ENCODE measurements at regions not wholly inside any gene's neighbourhood (a gene's known extent, or its start where the extent isn't known, plus 50 kb on each side); places are given as distances from the start of the nearest gene placed in this dataset.

DNA sequence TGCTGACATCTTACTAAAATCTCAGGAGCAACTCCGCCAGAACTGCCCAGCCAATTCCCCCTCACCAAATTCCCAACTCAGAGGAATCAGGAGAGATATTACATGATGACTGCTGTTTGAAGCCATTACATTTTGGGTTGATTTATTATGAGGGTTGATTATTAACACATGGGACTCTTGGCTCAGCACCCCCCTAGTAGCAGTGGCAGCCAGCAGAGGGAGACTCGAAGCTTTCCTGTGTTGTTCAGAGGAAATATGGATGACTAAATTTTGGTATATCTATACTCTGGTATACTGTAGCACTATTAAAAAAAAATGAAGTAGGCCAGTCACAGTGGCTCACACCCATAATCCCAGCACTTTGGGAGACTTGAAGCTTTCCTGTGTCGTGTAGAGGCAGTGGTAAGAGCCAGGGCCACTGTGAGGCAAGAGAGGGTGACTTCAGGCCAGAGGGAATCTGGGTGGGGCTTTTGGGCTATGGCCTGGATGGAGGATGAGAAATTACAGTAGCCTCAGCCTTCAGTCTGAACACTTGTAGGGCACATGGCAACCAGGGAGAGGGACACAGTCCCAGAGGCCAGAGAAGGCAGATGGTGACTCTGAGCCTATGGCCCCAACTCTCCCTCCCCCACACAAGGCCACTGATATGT lies 111.4 kb downstream of the LHX2 start:
- TF ChIP-seq, protein P1, sequence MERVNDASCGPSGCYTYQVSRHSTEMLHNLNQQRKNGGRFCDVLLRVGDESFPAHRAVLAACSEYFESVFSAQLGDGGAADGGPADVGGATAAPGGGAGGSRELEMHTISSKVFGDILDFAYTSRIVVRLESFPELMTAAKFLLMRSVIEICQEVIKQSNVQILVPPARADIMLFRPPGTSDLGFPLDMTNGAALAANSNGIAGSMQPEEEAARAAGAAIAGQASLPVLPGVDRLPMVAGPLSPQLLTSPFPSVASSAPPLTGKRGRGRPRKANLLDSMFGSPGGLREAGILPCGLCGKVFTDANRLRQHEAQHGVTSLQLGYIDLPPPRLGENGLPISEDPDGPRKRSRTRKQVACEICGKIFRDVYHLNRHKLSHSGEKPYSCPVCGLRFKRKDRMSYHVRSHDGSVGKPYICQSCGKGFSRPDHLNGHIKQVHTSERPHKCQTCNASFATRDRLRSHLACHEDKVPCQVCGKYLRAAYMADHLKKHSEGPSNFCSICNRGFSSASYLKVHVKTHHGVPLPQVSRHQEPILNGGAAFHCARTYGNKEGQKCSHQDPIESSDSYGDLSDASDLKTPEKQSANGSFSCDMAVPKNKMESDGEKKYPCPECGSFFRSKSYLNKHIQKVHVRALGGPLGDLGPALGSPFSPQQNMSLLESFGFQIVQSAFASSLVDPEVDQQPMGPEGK (CRISPR knock-in tag; IDR thresholded peaks at IDR 0.05; ENCODE audit: borderline replicate concordance), result no peak
- TF ChIP-seq ZFP3 (CRISPR knock-in tag; IDR thresholded peaks at IDR 0.05) (no peak), TCF4 (CRISPR knock-in tag; IDR thresholded peaks at IDR 0.05; ENCODE audit: borderline replicate concordance) (no peak), ESRRG (CRISPR knock-in tag; IDR thresholded peaks at IDR 0.05) (no peak), CSDC2 (CRISPR knock-in tag; IDR thresholded peaks at IDR 0.05) (no peak)
- TF ChIP-seq, protein P2, sequence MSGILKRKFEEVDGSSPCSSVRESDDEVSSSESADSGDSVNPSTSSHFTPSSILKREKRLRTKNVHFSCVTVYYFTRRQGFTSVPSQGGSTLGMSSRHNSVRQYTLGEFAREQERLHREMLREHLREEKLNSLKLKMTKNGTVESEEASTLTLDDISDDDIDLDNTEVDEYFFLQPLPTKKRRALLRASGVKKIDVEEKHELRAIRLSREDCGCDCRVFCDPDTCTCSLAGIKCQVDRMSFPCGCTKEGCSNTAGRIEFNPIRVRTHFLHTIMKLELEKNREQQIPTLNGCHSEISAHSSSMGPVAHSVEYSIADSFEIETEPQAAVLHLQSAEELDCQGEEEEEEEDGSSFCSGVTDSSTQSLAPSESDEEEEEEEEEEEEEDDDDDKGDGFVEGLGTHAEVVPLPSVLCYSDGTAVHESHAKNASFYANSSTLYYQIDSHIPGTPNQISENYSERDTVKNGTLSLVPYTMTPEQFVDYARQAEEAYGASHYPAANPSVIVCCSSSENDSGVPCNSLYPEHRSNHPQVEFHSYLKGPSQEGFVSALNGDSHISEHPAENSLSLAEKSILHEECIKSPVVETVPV (CRISPR knock-in tag; IDR thresholded peaks at IDR 0.05), result no peak
- TF ChIP-seq, protein P3, sequence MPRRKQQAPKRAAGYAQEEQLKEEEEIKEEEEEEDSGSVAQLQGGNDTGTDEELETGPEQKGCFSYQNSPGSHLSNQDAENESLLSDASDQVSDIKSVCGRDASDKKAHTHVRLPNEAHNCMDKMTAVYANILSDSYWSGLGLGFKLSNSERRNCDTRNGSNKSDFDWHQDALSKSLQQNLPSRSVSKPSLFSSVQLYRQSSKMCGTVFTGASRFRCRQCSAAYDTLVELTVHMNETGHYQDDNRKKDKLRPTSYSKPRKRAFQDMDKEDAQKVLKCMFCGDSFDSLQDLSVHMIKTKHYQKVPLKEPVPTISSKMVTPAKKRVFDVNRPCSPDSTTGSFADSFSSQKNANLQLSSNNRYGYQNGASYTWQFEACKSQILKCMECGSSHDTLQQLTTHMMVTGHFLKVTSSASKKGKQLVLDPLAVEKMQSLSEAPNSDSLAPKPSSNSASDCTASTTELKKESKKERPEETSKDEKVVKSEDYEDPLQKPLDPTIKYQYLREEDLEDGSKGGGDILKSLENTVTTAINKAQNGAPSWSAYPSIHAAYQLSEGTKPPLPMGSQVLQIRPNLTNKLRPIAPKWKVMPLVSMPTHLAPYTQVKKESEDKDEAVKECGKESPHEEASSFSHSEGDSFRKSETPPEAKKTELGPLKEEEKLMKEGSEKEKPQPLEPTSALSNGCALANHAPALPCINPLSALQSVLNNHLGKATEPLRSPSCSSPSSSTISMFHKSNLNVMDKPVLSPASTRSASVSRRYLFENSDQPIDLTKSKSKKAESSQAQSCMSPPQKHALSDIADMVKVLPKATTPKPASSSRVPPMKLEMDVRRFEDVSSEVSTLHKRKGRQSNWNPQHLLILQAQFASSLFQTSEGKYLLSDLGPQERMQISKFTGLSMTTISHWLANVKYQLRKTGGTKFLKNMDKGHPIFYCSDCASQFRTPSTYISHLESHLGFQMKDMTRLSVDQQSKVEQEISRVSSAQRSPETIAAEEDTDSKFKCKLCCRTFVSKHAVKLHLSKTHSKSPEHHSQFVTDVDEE (CRISPR knock-in tag; IDR thresholded peaks at IDR 0.05), result no peak
